Left lung (tissue), 4 donors: ENCODE measurements at regions not wholly inside any gene's neighbourhood (a gene's known extent, or its start where the extent isn't known, plus 50 kb on each side); places are given as distances from the start of the nearest gene placed in this dataset.

Experiments used
- ATAC-seq: fragments of 200-7000 bp; cut with Tn5 transposase; one replicate; pipeline ENCODE4 v1.9.1; 2020; ENCODE audit warnings: moderate library complexity
- DNase-seq, 4 donors: peaks; one replicate each; pipeline ENCODE4 v3.0.0-alpha.2; 2013 to 2020
- H3K27ac ChIP-seq, 2 donors: fragments of 200-600 bp; sonication (generic) in 1 of 2; one replicate each; pipeline versions ENCODE4 v1.5.0 to v1.8.0; 2020 to 2021
- H3K27me3 ChIP-seq, 2 donors: fragments of 200-600 bp; sonication (generic) in 1 of 2; one replicate each; pipeline versions ENCODE4 v1.5.0 to v1.8.0; 2020 to 2021
- H3K36me3 ChIP-seq, 2 donors: fragments of 200-600 bp; sonication (generic) in 1 of 2; one replicate each; pipeline versions ENCODE4 v1.5.0 to v1.8.0; 2020 to 2021
- H3K4me1 ChIP-seq, 2 donors: fragments of 200-600 bp; one replicate each; pipeline ENCODE4 v1.8.0; 2021
- H3K4me3 ChIP-seq, 2 donors: fragments of 200-600 bp; sonication (generic) in 1 of 2; one replicate each; pipeline versions ENCODE4 v1.5.0 to v1.8.0; 2020 to 2021; ENCODE audit warnings: mild to moderate bottlenecking in 1 of 2
- H3K9me3 ChIP-seq, 2 donors: fragments of 200-600 bp; sonication (generic) in 1 of 2; one replicate each; pipeline versions ENCODE4 v1.5.0 to v1.8.0; 2020 to 2021
- intact Hi-C, 2 donors: fragments of 100-400 bp; cut with DNase I; formaldehyde crosslinking; loops; one replicate each; pipeline versions ENCODE4 v1.11.2 to v1.14.2; 2022
- TF ChIP-seq, protein P1 (sequence below), 2 donors: fragments of 200-600 bp; sonication (generic) in 1 of 2; IDR thresholded peaks; one replicate each; pipeline versions ENCODE4 v1.5.0 to v1.8.0; 2021; ENCODE audit warnings: antibody characterized with exemption in 2 of 2
- donor health status: DM: no; HTN: yes; CAD: no.
- donor health status: DM: no; HTN: no; CAD: no.

DNA sequence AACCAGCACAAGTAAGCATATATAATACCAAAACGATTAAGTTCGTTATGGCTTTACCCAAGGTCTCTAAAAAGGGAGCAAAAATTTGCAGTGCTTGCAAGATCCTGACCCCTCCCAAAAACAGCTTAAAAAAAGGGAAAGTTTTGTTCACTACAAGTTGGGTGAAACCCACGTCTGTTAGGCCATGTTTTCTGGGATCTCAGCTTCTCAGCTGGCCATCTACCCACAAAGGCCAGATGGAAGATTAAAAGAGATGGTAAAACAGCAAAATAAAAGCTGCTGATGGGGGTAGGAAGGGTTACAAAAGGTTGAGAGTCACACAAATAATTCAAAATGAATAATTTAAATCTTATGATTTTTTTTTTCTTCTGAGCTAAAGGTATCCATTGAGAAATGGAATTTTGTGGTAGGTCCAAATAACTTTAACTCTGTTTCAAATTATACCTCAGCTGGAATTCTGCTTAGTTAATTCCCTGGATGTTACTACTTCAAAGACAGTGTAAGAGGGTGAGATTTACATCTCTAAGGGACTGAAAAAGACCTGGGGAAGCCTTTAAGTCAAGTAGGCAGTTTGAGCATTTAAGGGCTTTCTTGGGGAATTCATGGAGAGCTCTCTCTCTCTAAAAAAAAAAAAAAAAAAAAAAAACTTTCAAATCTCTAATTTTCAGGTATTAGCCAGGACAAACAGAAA is 185.6 kb upstream of the NAV3 start:
- DNase-seq (no peak), ATAC-seq (no peak)
- Histone ChIP-seq H3K4me3 (no peak overlapping the region), H3K27me3 (no peaks in the 10 kb centered on the region), H3K27ac (no peak overlapping the region), H3K9me3 (no peaks in the 10 kb centered on the region), H3K4me1 (no peaks in the 10 kb centered on the region), H3K36me3 (no peaks in the 10 kb centered on the region)
- intact Hi-C loops, result no loop called here
- TF ChIP-seq, protein P1, sequence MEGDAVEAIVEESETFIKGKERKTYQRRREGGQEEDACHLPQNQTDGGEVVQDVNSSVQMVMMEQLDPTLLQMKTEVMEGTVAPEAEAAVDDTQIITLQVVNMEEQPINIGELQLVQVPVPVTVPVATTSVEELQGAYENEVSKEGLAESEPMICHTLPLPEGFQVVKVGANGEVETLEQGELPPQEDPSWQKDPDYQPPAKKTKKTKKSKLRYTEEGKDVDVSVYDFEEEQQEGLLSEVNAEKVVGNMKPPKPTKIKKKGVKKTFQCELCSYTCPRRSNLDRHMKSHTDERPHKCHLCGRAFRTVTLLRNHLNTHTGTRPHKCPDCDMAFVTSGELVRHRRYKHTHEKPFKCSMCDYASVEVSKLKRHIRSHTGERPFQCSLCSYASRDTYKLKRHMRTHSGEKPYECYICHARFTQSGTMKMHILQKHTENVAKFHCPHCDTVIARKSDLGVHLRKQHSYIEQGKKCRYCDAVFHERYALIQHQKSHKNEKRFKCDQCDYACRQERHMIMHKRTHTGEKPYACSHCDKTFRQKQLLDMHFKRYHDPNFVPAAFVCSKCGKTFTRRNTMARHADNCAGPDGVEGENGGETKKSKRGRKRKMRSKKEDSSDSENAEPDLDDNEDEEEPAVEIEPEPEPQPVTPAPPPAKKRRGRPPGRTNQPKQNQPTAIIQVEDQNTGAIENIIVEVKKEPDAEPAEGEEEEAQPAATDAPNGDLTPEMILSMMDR (IDR thresholded peaks at IDR 0.05), result no peak

DNA sequence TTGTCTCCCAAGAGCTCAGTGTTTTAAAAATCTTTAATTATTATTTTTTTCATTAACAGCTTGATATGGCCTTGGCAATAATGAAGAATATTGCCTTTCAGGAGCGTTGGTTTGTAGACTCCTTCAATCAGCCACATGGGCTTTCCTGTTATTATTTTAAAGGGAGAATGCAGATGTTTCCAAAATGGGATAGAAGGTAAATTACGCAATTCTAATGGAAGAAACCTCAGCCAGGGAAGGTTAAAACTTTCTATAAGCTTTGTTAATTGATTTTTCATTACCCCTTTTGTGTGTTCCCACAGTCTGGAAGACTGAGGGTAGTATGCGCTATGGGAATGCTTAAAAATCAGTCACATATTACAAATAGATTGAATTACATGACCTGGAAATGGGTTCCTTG is 188.4 kb upstream of the NAV3 start:
- Histone ChIP-seq H3K4me3 (no peak overlapping the region), H3K27ac (no peak overlapping the region), H3K36me3 (no peaks in the 10 kb centered on the region), H3K9me3 (no peaks in the 10 kb centered on the region), H3K27me3 (no peaks in the 10 kb centered on the region), H3K4me1 (no peaks in the 10 kb centered on the region)
- no peak for DNase-seq
- intact Hi-C loops, result no loop called here
- ATAC-seq, result no peak
- TF ChIP-seq, protein P1 (IDR thresholded peaks at IDR 0.05), result no peak

DNA sequence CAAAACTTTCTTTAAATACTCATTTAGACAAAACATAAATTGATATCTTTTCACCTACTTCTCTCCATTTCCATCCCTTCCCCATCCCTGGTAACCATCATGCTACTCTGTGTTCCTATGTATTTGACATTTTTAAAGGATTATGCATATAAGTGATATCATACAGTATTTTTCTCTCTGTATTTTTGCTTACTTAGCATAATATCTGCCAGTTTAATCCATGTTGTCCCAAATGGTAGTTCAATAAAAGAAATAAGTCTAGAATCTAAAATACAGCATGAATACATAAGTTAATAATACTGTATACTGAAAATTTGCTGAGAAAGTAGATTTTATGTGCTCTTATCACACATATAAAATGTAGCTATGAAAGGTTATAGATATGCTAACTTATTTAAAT is 190.3 kb upstream of the NAV3 start:
- Histone ChIP-seq H3K36me3 (no peaks in the 10 kb centered on the region), H3K4me3 (no peak overlapping the region), H3K4me1 (no peaks in the 10 kb centered on the region), H3K9me3 (no peaks in the 10 kb centered on the region), H3K27me3 (no peaks in the 10 kb centered on the region), H3K27ac (no peak overlapping the region)
- DNase-seq, result no peak
- intact Hi-C loops, result no loop called here
- TF ChIP-seq, protein P1 (IDR thresholded peaks at IDR 0.05), result no peak
- ATAC-seq, result no peak

DNA sequence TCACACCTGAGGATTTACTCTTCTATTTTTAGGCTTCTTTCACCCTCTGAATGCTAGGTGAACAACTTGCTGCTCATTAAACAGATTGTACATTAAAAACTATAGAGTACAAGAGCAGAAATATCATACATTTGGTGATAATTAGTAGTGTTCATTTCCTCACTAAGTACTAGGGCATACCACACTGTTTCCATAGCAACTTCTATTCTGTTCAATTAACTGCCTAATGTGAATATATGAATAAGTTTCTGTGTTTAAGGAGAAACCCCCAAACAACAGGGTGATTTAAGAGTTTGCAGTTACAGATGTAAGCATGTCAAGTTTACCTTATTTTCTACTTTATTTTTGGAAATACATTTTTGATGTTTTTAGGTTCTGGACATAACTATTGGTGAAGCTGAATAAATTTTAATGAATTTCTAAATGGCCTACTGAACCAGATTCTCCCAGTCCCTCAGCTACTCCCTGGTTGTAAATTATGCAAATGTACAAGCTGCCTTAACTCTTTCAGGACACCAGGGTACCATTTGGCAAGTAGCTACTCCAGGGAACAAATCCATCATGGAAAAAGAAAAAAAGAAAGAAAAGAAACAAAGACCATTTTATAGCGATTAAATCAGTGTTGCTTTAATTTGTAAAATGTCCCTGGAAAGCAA is 199.8 kb upstream of the NAV3 start:
- no peaks in the 10 kb centered on the region for H3K9me3 ChIP-seq

DNA sequence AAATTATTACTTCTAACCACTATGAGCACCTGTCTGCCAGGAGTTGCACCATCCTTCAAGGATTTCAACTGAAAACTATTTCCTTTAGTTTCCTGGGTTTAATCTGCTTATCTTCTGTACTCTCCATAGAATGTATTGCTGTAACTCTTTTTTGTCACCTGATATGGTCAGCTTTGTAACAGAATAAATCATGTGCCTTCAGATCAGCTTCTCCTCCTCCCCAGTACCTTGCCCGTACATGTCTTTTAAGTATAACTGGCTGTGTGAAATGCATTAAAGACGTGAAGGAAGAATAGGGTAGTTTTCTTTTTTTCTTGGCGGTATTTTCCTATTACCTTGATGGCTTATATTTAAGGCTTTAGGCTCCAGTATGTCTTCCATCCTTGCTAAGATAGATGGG is 200.3 kb upstream of the NAV3 start:
- Histone ChIP-seq H3K27ac (no peak overlapping the region), H3K36me3 (no peaks in the 10 kb centered on the region), H3K27me3 (no peaks in the 10 kb centered on the region), H3K4me1 (no peaks in the 10 kb centered on the region), H3K9me3 (peaks cover 0 to 4% of the 10 kb centered on the region in 2 donors), H3K4me3 (no peak overlapping the region)
- intact Hi-C loops, result no loop called here
- ATAC-seq (no peak), DNase-seq (no peak)
- TF ChIP-seq, protein P1 (IDR thresholded peaks at IDR 0.05), result no peak

More for the DNA sequence above, 199.8 kb upstream of the NAV3 start:
- intact Hi-C loops, result no loop called here
- Histone ChIP-seq H3K4me3 (no peak overlapping the region), H3K27me3 (no peaks in the 10 kb centered on the region), H3K36me3 (no peaks in the 10 kb centered on the region), H3K27ac (no peak overlapping the region), H3K4me1 (no peaks in the 10 kb centered on the region)
- no peak for DNase-seq
- no peak for ATAC-seq
- TF ChIP-seq, protein P1 (IDR thresholded peaks at IDR 0.05), result no peak
